ENCODE measurements at regions not wholly inside any gene's neighbourhood (a gene's known extent, or its start where the extent isn't known, plus 50 kb on each side); places are given as distances from the start of the nearest gene placed in this dataset.

- TF ChIP-seq TAF1 (IDR thresholded peaks at IDR 0.05; ENCODE audit: borderline replicate concordance, low read depth, low read length) (no peak), EP300 (IDR thresholded peaks at IDR 0.05; ENCODE audit: borderline replicate concordance in 1 of 2, low read depth in 1 of 2, low read length in 1 of 2) (no peak), CTCF (IDR thresholded peaks at IDR 0.05) (no peak), GABPA (IDR thresholded peaks at IDR 0.05; ENCODE audit: low read depth) (no peak), MXI1 (IDR thresholded peaks at IDR 0.05; ENCODE audit: low read depth, low read length) (no peak), POLR2AphosphoS5 (IDR thresholded peaks at IDR 0.05; ENCODE audit: low read depth, low read length) (no peak), NFIC (IDR thresholded peaks at IDR 0.05; ENCODE audit: borderline replicate concordance) (no peak), MAX (IDR thresholded peaks at IDR 0.05; ENCODE audit: low read depth) (no peak), RCOR1 (IDR thresholded peaks at IDR 0.05; ENCODE audit: low read length) (no peak), ZBTB33 (IDR thresholded peaks at IDR 0.05; ENCODE audit: borderline replicate concordance, low read depth) (no peak), YY1 (IDR thresholded peaks at IDR 0.05; ENCODE audit: low read depth) (no peak), NRF1 (IDR thresholded peaks at IDR 0.05; ENCODE audit: low read depth, low read length) (no peak)
Measured at GRCh38 chr5:67808340-67808739, 407.2 kb upstream of the PIK3R1 start.
